ELR (cell line): ENCODE measurements at regions not wholly inside any gene's neighbourhood (a gene's known extent, or its start where the extent isn't known, plus 50 kb on each side); places are given as distances from the start of the nearest gene placed in this dataset.
"Not testable (repeated sequence)": the region's sequence is repeated elsewhere in the genome, so short reads cannot be mapped to it uniquely, and the experiment has no call there.

Experiments
- DNase-seq: peaks from one replicate; pipeline ENCODE4 v3.0.0-alpha.2; 2015; ENCODE audit warnings: low read depth

DNA sequence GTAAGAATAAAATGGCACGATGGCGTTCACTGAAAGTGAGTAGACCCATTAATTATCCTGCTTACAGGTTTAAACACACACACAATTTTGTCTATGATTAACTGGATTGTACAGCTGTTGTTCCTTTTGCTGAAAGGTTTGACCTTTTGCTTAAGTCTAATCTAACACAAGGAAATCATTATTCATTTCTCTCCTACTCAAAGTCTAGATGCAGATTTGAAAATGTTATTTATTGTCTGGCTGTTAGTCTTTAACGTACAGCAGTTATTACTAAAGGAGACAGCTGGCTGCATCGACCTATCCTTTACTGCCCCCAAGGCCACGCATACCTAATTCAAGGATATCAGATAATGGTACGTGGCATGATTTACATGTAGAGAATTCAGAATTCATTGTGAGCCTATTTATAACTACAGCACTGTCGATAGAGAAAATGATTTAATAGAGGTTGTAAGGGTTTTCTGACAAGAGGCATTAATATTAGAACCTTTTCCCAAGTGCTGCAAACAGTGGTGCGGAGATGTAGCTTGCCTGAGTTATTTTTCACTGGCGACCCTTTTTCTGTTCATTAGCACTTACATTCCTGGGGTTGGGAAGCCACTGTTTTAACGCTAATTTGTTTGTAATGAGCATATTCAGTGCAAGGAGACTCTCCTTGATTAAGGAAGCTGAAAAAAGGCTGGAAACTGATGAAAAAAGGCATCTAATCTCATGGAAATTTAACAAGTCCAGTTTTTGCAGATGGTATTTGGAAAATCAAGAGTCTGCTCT, 368.4 kb upstream of the GRAMD2B start:
- no peak for DNase-seq

GRCh38 chr5:126055348-126055729, 367.9 kb upstream of the GRAMD2B start:
- DNase-seq = no peak

GRCh38 chr5:126056352-126056751, 366.9 kb upstream of the GRAMD2B start:
- no peak for DNase-seq

GRCh38 chr5:126056851-126057622, 366.2 kb upstream of the GRAMD2B start:
- DNase-seq = no peak

GRCh38 chr5:126058392-126058791, 364.8 kb upstream of the GRAMD2B start:
- DNase-seq = not testable (repeated sequence)

- no peak for DNase-seq
Measured at GRCh38 chr5:126062398-126063221, 360.6 kb upstream of the GRAMD2B start.

- no peak for DNase-seq
Measured at GRCh38 chr5:126065061-126065460, 358.1 kb upstream of the GRAMD2B start.

- DNase-seq = no peak
Measured at GRCh38 chr5:126066836-126067235, 356.4 kb upstream of the GRAMD2B start.

GRCh38 chr5:126067404-126067803, 355.8 kb upstream of the GRAMD2B start:
- DNase-seq = no peak

GRCh38 chr5:126069329-126069728, 353.9 kb upstream of the GRAMD2B start:
- no peak for DNase-seq

GRCh38 chr5:126070481-126070880, 352.7 kb upstream of the GRAMD2B start:
- no peak for DNase-seq

GRCh38 chr5:126074538-126074937, 348.7 kb upstream of the GRAMD2B start:
- no peak for DNase-seq

GRCh38 chr5:126079266-126079665, 343.9 kb upstream of the GRAMD2B start:
- DNase-seq = no peak

GRCh38 chr5:126081209-126081608, 342.0 kb upstream of the GRAMD2B start:
- no peak for DNase-seq

DNA sequence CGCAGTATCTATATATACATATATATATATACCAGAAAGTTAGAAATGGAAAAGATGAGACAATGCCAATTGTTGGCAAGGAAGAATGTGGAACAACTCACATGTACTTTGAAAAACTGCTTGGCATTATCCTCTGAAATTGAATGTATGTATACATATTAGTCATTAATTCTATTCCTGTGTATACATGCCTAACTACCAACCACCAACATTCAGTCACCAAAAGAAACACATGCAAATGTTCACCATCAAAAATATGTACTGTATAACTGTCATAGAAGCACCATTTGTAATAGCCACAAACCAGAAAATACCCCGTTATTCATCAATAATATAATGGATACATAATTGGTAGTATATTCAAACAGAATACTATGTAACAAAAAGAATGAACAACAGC, 330.2 kb upstream of the GRAMD2B start:
- DNase-seq = no peak

DNA sequence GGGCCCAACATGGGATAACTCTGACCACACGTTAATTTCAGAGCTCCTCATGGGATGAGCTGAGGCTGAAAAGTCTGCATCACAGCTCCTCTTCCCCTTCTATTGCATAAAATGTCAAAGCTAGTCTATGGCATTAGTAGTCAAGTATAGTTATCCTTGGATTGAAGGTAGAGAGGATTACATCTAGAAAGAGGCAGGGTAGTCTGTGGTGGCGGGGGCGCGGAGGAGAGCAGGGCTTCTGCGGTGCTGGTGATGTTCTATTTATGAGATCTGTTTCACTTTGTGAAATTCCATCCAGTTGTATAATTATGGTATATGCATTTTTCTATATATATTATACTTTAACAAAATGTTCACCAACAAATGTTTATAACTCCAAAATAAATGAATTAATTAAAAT, 329.5 kb upstream of the GRAMD2B start:
- no peak for DNase-seq

DNA sequence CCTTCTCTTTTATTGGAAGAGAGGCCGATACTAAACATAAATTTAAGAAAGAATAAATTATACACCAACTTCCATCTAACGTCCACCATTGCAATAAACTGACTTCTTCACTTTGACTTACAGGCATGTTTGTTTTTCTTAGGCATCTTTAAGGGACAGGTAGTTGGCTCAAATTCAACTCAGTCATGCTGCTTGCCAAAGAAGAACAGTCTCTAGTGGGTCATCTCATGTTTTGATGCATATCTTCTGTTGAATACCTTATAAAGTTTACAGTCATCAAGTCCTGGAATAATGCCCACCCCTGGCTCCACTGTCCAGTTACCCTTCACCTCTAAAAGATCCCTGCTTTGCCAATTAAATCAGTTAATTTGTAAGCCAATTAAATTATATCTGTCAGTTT, 328.2 kb upstream of the GRAMD2B start:
- DNase-seq = no peak

DNA sequence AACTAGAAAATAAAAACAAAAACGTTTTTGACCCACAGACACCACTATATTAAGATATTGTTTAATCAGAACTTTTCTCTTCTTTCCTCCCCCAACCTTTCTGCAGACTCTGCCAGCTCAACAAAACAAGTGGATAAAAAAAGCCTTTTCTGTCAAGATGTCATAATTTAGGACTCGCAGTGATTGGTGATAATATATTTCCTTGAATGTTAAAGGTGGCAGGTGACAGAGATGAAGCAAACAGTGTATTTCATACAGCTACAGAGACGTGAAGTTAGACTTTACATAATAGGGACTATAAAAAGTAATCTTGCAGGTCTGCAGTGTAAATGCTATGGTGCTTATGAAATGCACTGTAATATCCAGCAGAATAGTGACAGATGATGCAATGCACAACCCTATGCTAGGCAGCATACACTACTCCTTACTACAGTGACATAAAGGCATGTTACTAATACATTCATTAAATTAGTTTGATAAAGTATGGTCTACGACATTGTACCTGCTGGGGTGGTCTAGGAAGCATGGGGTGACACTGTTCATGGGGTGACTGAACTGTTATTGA, 326.7 kb upstream of the GRAMD2B start:
- no peak for DNase-seq

DNA sequence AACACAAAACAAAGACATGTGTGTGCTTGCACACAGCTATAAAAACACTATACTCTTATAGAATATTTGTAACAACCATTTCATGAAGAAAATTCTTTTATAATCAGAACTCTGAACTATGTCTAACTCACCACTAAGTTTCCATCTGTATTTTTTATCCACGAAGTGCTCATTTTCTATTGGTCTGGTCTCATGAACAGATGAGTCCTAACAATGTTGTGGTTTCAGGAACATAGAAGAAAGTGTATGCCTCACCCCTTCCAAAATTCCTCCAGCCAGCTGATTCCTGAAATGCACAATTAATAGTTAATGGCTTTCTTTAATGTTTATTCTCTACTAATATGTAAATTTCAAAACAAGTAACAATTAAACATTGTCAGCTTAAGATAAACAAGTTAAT, 325.3 kb upstream of the GRAMD2B start:
- DNase-seq = no peak

DNA sequence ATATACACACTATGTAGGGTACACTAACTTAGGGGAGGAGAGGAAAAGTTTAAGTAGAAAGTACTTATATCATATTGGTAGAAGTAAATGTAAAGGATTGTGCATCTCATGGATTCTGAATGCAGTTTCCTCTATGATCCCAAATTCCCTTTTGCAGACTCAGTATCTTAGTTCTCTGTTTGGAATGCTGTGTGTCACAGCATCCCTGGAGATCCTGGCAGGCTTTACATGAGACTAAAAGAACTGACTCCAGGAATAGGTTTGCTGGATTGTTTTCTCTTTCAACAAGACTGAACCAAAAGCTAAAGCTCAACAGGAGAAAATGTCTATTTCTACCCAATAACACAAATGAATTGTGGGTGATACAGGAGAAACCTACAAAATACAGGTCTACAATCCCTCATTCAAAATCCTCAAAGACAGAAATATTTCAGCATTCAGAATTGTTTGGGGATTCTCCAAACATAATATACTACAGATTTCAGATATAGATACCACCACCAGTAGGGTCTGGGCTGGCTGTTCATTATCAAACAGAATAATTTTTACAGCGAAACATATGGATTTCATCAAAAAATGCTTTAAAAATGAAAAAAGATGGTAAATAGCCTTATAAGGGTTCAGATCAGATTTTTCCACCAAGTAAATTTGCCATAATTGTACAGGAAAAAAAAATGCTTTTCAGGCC, 324.7 kb upstream of the GRAMD2B start:
- DNase-seq = no peak

GRCh38 chr5:126099077-126099476, 324.1 kb upstream of the GRAMD2B start:
- no peak for DNase-seq

DNA sequence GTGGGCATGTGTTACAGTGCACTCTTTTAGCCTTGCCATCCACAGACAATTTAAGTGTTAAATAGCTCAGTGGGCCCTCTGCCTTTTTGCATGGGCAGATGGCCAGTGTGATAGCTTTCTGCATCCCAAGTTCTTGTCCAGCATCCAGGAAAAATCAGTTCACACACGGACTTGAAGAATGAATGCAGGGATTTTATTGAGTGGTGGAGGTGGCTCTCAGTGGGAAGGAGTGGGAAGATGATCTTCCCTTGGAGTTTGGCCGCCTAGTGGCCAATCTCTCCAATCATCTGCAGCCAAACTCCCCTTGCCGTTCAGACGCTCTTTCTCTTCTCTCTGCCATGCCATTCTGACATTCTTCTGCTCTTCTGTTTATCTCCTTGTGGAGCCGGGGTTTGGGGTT, 322.4 kb upstream of the GRAMD2B start:
- peak; percentile 4 for DNase-seq
